Psoas muscle (tissue), 7 donors: ENCODE measurements at regions not wholly inside any gene's neighbourhood (a gene's known extent, or its start where the extent isn't known, plus 50 kb on each side); places are given as distances from the start of the nearest gene placed in this dataset.

Experiments
- ATAC-seq, 4 donors: fragments of 200-7000 bp; cut with Tn5 transposase; one replicate each; pipeline ENCODE4 v1.9.1; 2020; ENCODE audit warnings: moderate library complexity in 3 of 4, mild to moderate bottlenecking in 2 of 4
- DNase-seq, 2 donors: peaks; one replicate each; pipeline ENCODE4 v3.0.0-alpha.2; 2020
- H3K27ac ChIP-seq: fragments of 200-600 bp; one replicate; pipeline ENCODE4 v1.8.0; 2022
- H3K27me3 ChIP-seq, 3 donors: fragments of 200-600 bp in 1 of 3; one replicate each; pipeline versions ENCODE4 v1.6.1 to v1.8.0; 2013 to 2022; ENCODE audit warnings: low read length in 2 of 3, mild to moderate bottlenecking in 2 of 3, moderate library complexity in 1 of 3; ENCODE audit not compliant: insufficient read depth in 3 of 3
- H3K36me3 ChIP-seq, 2 donors: fragments of 200-600 bp in 1 of 2; one replicate each; pipeline versions ENCODE4 v1.6.1 to v1.8.0; 2013 to 2022; ENCODE audit warnings: low read depth in 1 of 2, mild to moderate bottlenecking in 1 of 2, moderate library complexity in 1 of 2; ENCODE audit not compliant: insufficient read depth in 1 of 2
- H3K4me1 ChIP-seq: fragments of 200-600 bp; one replicate; pipeline ENCODE4 v1.8.0; 2022
- H3K4me3 ChIP-seq: fragments of 200-600 bp; one replicate; pipeline ENCODE4 v1.8.0; 2022; ENCODE audit warnings: mild to moderate bottlenecking
- H3K9me3 ChIP-seq: fragments of 200-600 bp; one replicate; pipeline ENCODE4 v1.8.0; 2022
- CTCF ChIP-seq: fragments of 200-600 bp; IDR thresholded peaks from one replicate; pipeline ENCODE4 v1.8.0; 2022; ENCODE audit warnings: antibody characterized with exemption
- WGBS, 3 donors: extraction: QIAGEN DNeasy Blood & Tissue Kit; methylation state at CpG; one replicate each; pipeline versions ENCODE4 v1.1.6 to v1.1.7; 2013; 5-methylcytosine and 5-hydroxymethylcytosine counted together
- intact Hi-C, 2 donors: fragments of 100-400 bp; cut with DNase I; formaldehyde crosslinking; loops; one replicate each; pipeline versions ENCODE4 v1.11.0 to v1.14.2; 2022
- donor health status: healthy with polysubstance abuse.
- donor health status: DM: no; HTN: no; CAD: no; lungs with moderate emphysema.
- donor health status: Bipolar disorder and iron deficiency.
- donor health status: healthy.
- donor health status: DM: yes; HTN: yes; CAD: no.
- donor health status: DM: no; HTN: no; CAD: no.
- donor health status: DM: yes; HTN: yes; CAD: no.

- Histone ChIP-seq H3K4me1 (no peaks in the 10 kb centered on the region), H3K36me3 (no peaks in the 10 kb centered on the region), H3K4me3 (no peak overlapping the region), H3K27ac (no peak overlapping the region), H3K9me3 (no peaks in the 10 kb centered on the region), H3K27me3 (peaks cover 0 to 5% (median 2%) of the 10 kb centered on the region in 3 donors)
- no peak for TF ChIP-seq CTCF
- intact Hi-C loops, result no loop called here
- DNase-seq (no peak), ATAC-seq (no peak)
- 77 to 82% (median 81%) methylated on average over 4 of the region's 4 CpGs for WGBS, 3 donors
These were observed 241.3 kb upstream of the DAAM1 start for GRCh38 chr14:58947156-58947555.

GRCh38 chr14:58947814-58948445, 240.5 kb upstream of the DAAM1 start:
- WGBS, 3 donors, result 65 to 75% (median 72%) methylated on average over 4 of the region's 4 CpGs
- H3K27ac ChIP-seq, result no peak overlapping the region
- H3K27me3 ChIP-seq, result peaks cover 0 to 5% (median 2%) of the 10 kb centered on the region in 3 donors
- no peak overlapping the region for H3K4me3 ChIP-seq
- H3K4me1 ChIP-seq, result no peaks in the 10 kb centered on the region
- TF ChIP-seq CTCF, result no peak
- H3K9me3 ChIP-seq, result no peaks in the 10 kb centered on the region
- intact Hi-C loops, result no loop called here
- ATAC-seq (no peak), DNase-seq (no peak)
- H3K36me3 ChIP-seq, result no peaks in the 10 kb centered on the region

GRCh38 chr14:58950555-58950954, 237.9 kb upstream of the DAAM1 start:
- no peak for TF ChIP-seq CTCF
- Histone ChIP-seq H3K27ac (no peak overlapping the region), H3K4me1 (no peaks in the 10 kb centered on the region), H3K36me3 (no peaks in the 10 kb centered on the region), H3K4me3 (no peak overlapping the region), H3K27me3 (no peaks in the 10 kb centered on the region), H3K9me3 (no peaks in the 10 kb centered on the region)
- ATAC-seq, result no peak
- intact Hi-C loops, result no loop called here
- WGBS, 3 donors, result 61 to 76% (median 69%) methylated on average over 1 of the region's 1 CpG
- DNase-seq, result no peak

- Histone ChIP-seq H3K36me3 (no peaks in the 10 kb centered on the region), H3K9me3 (no peaks in the 10 kb centered on the region), H3K4me1 (no peaks in the 10 kb centered on the region), H3K27me3 (no peaks in the 10 kb centered on the region), H3K27ac (no peak overlapping the region), H3K4me3 (no peak overlapping the region)
- no peak for DNase-seq
- TF ChIP-seq CTCF, result no peak
- WGBS, 3 donors, result 83 to 98% (median 92%) methylated on average over 2 of the region's 2 CpGs
- intact Hi-C loops, result no loop called here
- ATAC-seq, result no peak
These were observed 237.3 kb upstream of the DAAM1 start for GRCh38 chr14:58951143-58951542.

- Histone ChIP-seq H3K27me3 (no peaks in the 10 kb centered on the region), H3K36me3 (no peaks in the 10 kb centered on the region), H3K4me3 (no peak overlapping the region), H3K4me1 (no peaks in the 10 kb centered on the region), H3K9me3 (peaks cover 3% of the 10 kb centered on the region), H3K27ac (no peak overlapping the region)
- WGBS, 3 donors, result 95 to 97% (median 96%) methylated on average over 1 of the region's 1 CpG
- DNase-seq (no peak), ATAC-seq (no peak)
- TF ChIP-seq CTCF, result no peak
- intact Hi-C loops, result no loop called here
These were observed 234.4 kb upstream of the DAAM1 start for GRCh38 chr14:58954052-58954451.
